GM12892 (cell line): ENCODE measurements at regions not wholly inside any gene's neighbourhood (a gene's known extent, or its start where the extent isn't known, plus 50 kb on each side); places are given as distances from the start of the nearest gene placed in this dataset.

Experiments used
- POLR2A ChIP-seq: IDR thresholded peaks from 2 replicates; pipeline ENCODE4 v1.6.1; 2011; ENCODE audit warnings: low read depth, low read length, control low read depth
- POLR2AphosphoS5 ChIP-seq: IDR thresholded peaks from 2 replicates; pipeline ENCODE4 v1.6.1; 2011; ENCODE audit warnings: low read depth, low read length, control low read depth
- TAF1 ChIP-seq: IDR thresholded peaks from 2 replicates; pipeline ENCODE4 v1.6.1; 2011; ENCODE audit warnings: low read depth, mild to moderate bottlenecking, control low read depth, low read length, borderline replicate concordance

GRCh38 chr5:40428815-40429214 is 250.9 kb upstream of the PTGER4 start:
- TF ChIP-seq POLR2A (no peak), TAF1 (no peak), POLR2AphosphoS5 (no peak)
